Activated CD4-positive, alpha-beta memory T cell treated with anti-CD3 and anti-CD28 coated beads, Interleukin-2, amount 10 ng/mL, durations not matched to agents 7 days and 5 days (primary cell): ENCODE measurements at regions not wholly inside any gene's neighbourhood (a gene's known extent, or its start where the extent isn't known, plus 50 kb on each side); places are given as distances from the start of the nearest gene placed in this dataset.
"Not testable (repeated sequence)": the region's sequence is repeated elsewhere in the genome, so short reads cannot be mapped to it uniquely, and the experiment has no call there.

Experiments
- CTCF ChIA-PET: fragments of 350-600 bp; sonication (Branson Sonifier 250); formaldehyde crosslinking; loops from one replicate; lab custom pipeline; 2021; ENCODE audit warnings: antibody characterized with exemption, inconsistent platforms; lab: Charles Lee
- POLR2A ChIA-PET: fragments of 350-600 bp; sonication (Branson Sonifier 250); formaldehyde crosslinking; loops from one replicate; lab custom pipeline; 2021; ENCODE audit warnings: antibody characterized with exemption; lab: Charles Lee
- DNase-seq: peaks from one replicate; pipeline ENCODE4 v3.0.0-alpha.2; 2020
- H3K27ac Mint-ChIP-seq: one replicate; pipeline ENCODE4 v1.8.0; 2021; ENCODE audit warnings: mild to moderate bottlenecking, mixed read lengths
- H3K27me3 Mint-ChIP-seq: one replicate; pipeline ENCODE4 v1.8.0; 2021; ENCODE audit warnings: mixed read lengths
- H3K36me3 Mint-ChIP-seq: one replicate; pipeline ENCODE4 v1.8.0; 2021; ENCODE audit warnings: low read depth, mixed read lengths
- H3K4me1 Mint-ChIP-seq: one replicate; pipeline ENCODE4 v1.8.0; 2021; ENCODE audit warnings: mixed read lengths
- H3K4me3 Mint-ChIP-seq: one replicate; pipeline ENCODE4 v1.8.0; 2021; ENCODE audit warnings: mild to moderate bottlenecking, mixed read lengths
- H3K9me3 Mint-ChIP-seq: one replicate; pipeline ENCODE4 v1.8.0; 2021; ENCODE audit warnings: mixed read lengths

GRCh38 chr11:116376054-116376453 lies 396.7 kb downstream of the BUD13 start:
- no peaks in the 10 kb centered on the region for H3K27me3 Mint-ChIP-seq
- no peak overlapping the region for H3K27ac Mint-ChIP-seq
- ChIA-PET POLR2A (no interaction called here), CTCF (no interaction called here)
- H3K9me3 Mint-ChIP-seq, result no peaks in the 10 kb centered on the region
- H3K36me3 Mint-ChIP-seq, result no peaks in the 10 kb centered on the region
- no peaks in the 10 kb centered on the region for H3K4me1 Mint-ChIP-seq
- DNase-seq, result no peak
- H3K4me3 Mint-ChIP-seq, result no peak overlapping the region

- ChIA-PET POLR2A (no interaction called here), CTCF (no interaction called here)
- Mint-ChIP-seq H3K27ac (no peak overlapping the region), H3K27me3 (no peaks in the 10 kb centered on the region), H3K9me3 (no peaks in the 10 kb centered on the region), H3K4me1 (no peaks in the 10 kb centered on the region), H3K36me3 (no peaks in the 10 kb centered on the region), H3K4me3 (no peak overlapping the region)
- DNase-seq, result no peak
Measured at GRCh38 chr11:116375221-116375620, 397.6 kb downstream of the BUD13 start.

GRCh38 chr11:116374085-116374484 lies 398.7 kb downstream of the BUD13 start:
- POLR2A ChIA-PET, result no interaction called here
- no peak for DNase-seq
- Mint-ChIP-seq H3K27ac (no peak overlapping the region), H3K9me3 (no peaks in the 10 kb centered on the region), H3K27me3 (no peaks in the 10 kb centered on the region), H3K4me1 (no peaks in the 10 kb centered on the region), H3K36me3 (no peaks in the 10 kb centered on the region), H3K4me3 (no peak overlapping the region)
- CTCF ChIA-PET, result no interaction called here

GRCh38 chr11:116373104-116373944 lies 399.5 kb downstream of the BUD13 start:
- Mint-ChIP-seq H3K4me3 (no peak overlapping the region), H3K9me3 (no peaks in the 10 kb centered on the region), H3K4me1 (no peaks in the 10 kb centered on the region), H3K27me3 (no peaks in the 10 kb centered on the region), H3K27ac (no peak overlapping the region), H3K36me3 (no peaks in the 10 kb centered on the region)
- ChIA-PET POLR2A (no interaction called here), CTCF (no interaction called here)
- DNase-seq, result no peak

- CTCF ChIA-PET, result no interaction called here
- no peaks in the 10 kb centered on the region for H3K36me3 Mint-ChIP-seq
- H3K27me3 Mint-ChIP-seq, result no peaks in the 10 kb centered on the region
- H3K4me1 Mint-ChIP-seq, result no peaks in the 10 kb centered on the region
- no peak overlapping the region for H3K4me3 Mint-ChIP-seq
- H3K27ac Mint-ChIP-seq, result no peak overlapping the region
- POLR2A ChIA-PET, result no interaction called here
- DNase-seq, result no peak
- H3K9me3 Mint-ChIP-seq, result no peaks in the 10 kb centered on the region
Measured at GRCh38 chr11:116371146-116371545, 401.6 kb downstream of the BUD13 start.

- CTCF ChIA-PET, result no interaction called here
- POLR2A ChIA-PET, result no interaction called here
- H3K4me3 Mint-ChIP-seq, result no peak overlapping the region
- DNase-seq, result no peak
- no peaks in the 10 kb centered on the region for H3K36me3 Mint-ChIP-seq
- no peaks in the 10 kb centered on the region for H3K27me3 Mint-ChIP-seq
- no peaks in the 10 kb centered on the region for H3K4me1 Mint-ChIP-seq
- H3K27ac Mint-ChIP-seq, result no peak overlapping the region
- H3K9me3 Mint-ChIP-seq, result no peaks in the 10 kb centered on the region
Measured at GRCh38 chr11:116368784-116369183, 404.0 kb downstream of the BUD13 start.

- POLR2A ChIA-PET, result no interaction called here
- H3K36me3 Mint-ChIP-seq, result no peaks in the 10 kb centered on the region
Measured at GRCh38 chr11:116366980-116367645, 405.7 kb downstream of the BUD13 start.

GRCh38 chr11:116366451-116366850 lies 406.3 kb downstream of the BUD13 start:
- Mint-ChIP-seq H3K27ac (no peak overlapping the region), H3K27me3 (no peaks in the 10 kb centered on the region), H3K4me3 (no peak overlapping the region), H3K4me1 (no peaks in the 10 kb centered on the region), H3K9me3 (no peaks in the 10 kb centered on the region), H3K36me3 (no peaks in the 10 kb centered on the region)
- POLR2A ChIA-PET, result no interaction called here
- CTCF ChIA-PET, result no interaction called here
- DNase-seq, result no peak

More at GRCh38 chr11:116366980-116367645, 405.7 kb downstream of the BUD13 start:
- Mint-ChIP-seq H3K27ac (no peak overlapping the region), H3K4me3 (no peak overlapping the region), H3K27me3 (no peaks in the 10 kb centered on the region), H3K9me3 (no peaks in the 10 kb centered on the region), H3K4me1 (no peaks in the 10 kb centered on the region)
- DNase-seq, result no peak
- CTCF ChIA-PET, result no interaction called here

- H3K36me3 Mint-ChIP-seq, DNase-seq, H3K4me3 Mint-ChIP-seq, H3K9me3 Mint-ChIP-seq, POLR2A ChIA-PET, H3K27ac Mint-ChIP-seq, CTCF ChIA-PET, H3K4me1 Mint-ChIP-seq, H3K27me3 Mint-ChIP-seq: not testable (repeated sequence)
Measured at GRCh38 chr11:116364925-116365324, 407.9 kb downstream of the BUD13 start.

- ChIA-PET CTCF (no interaction called here), POLR2A (no interaction called here)
- Mint-ChIP-seq H3K9me3 (no peaks in the 10 kb centered on the region), H3K27ac (no peak overlapping the region), H3K4me1 (no peaks in the 10 kb centered on the region), H3K36me3 (no peaks in the 10 kb centered on the region), H3K27me3 (no peaks in the 10 kb centered on the region), H3K4me3 (no peak overlapping the region)
- DNase-seq, result no peak
Measured at GRCh38 chr11:116364348-116364747, 408.4 kb downstream of the BUD13 start.

GRCh38 chr11:116360221-116360941 lies 412.4 kb downstream of the BUD13 start:
- H3K9me3 Mint-ChIP-seq, result no peaks in the 10 kb centered on the region
- H3K36me3 Mint-ChIP-seq, result no peaks in the 10 kb centered on the region
- no peaks in the 10 kb centered on the region for H3K27me3 Mint-ChIP-seq
- H3K27ac Mint-ChIP-seq, result no peak overlapping the region
- H3K4me3 Mint-ChIP-seq, result no peak overlapping the region
- ChIA-PET POLR2A (no interaction called here), CTCF (no interaction called here)
- no peaks in the 10 kb centered on the region for H3K4me1 Mint-ChIP-seq
- DNase-seq, result no peak

GRCh38 chr11:116357784-116358544 lies 414.8 kb downstream of the BUD13 start:
- CTCF ChIA-PET, result interaction anchor here (1.1 kb wide), 1 partner anchor 8 kb away, joined by 3 read pairs; no protein-coding TSS in a partner anchor
- H3K4me1 Mint-ChIP-seq, result no peaks in the 10 kb centered on the region
- POLR2A ChIA-PET, result no interaction called here
- no peak for DNase-seq
- no peaks in the 10 kb centered on the region for H3K27me3 Mint-ChIP-seq
- no peak overlapping the region for H3K27ac Mint-ChIP-seq
- H3K9me3 Mint-ChIP-seq, result no peaks in the 10 kb centered on the region
- no peaks in the 10 kb centered on the region for H3K36me3 Mint-ChIP-seq
- H3K4me3 Mint-ChIP-seq, result no peak overlapping the region

GRCh38 chr11:116356451-116356850 lies 416.3 kb downstream of the BUD13 start:
- H3K27me3 Mint-ChIP-seq, result no peaks in the 10 kb centered on the region
- no peak overlapping the region for H3K4me3 Mint-ChIP-seq
- no peak for DNase-seq
- CTCF ChIA-PET, result no interaction called here
- no peak overlapping the region for H3K27ac Mint-ChIP-seq
- H3K36me3 Mint-ChIP-seq, result no peaks in the 10 kb centered on the region
- POLR2A ChIA-PET, result no interaction called here
- no peaks in the 10 kb centered on the region for H3K9me3 Mint-ChIP-seq
- no peaks in the 10 kb centered on the region for H3K4me1 Mint-ChIP-seq
